EL (cell line): ENCODE measurements at regions not wholly inside any gene's neighbourhood (a gene's known extent, or its start where the extent isn't known, plus 50 kb on each side); places are given as distances from the start of the nearest gene placed in this dataset.

Experiments used
- DNase-seq: peaks from one replicate; pipeline ENCODE4 v3.0.0-alpha.2; 2016

DNA sequence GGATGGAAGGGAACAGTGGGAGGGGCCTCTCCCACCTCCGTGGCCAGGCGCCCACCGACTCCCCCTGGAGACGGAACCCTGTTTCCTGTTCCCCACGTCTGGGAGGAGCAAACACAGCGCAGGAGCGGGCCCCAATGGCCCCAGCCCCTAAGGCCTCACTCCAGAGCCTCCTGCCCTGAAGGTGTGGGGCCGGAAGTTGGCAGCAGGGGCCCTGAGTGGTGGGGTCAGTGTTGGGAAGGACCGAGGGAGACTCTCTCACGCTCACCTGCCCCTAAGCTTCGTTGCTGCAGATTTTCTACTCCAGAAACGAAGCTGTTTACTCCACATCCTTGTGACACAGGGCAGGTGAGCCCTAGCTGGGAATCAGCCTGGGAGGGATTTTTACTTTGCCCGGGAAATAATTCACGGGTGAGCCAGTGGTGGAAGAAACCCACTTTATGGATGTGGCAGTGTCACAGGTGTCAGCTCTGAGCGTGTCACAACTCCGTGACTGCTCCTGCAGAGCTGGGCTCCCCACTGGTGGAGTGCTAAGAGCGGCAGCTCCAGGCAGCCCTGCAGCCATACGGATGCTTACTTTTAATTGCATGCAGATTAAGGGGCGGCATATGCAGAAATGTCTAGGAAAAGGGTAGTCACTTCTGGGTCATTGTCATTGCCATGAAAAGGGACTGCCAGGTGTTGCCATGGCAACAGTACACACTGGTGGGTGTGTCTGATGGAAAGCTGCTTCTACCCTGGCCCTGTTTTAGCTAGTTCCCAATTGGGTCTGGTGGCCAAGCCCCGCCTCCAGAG is 77.5 kb upstream of the OLFM1 start:
- DNase-seq, result no peak

DNA sequence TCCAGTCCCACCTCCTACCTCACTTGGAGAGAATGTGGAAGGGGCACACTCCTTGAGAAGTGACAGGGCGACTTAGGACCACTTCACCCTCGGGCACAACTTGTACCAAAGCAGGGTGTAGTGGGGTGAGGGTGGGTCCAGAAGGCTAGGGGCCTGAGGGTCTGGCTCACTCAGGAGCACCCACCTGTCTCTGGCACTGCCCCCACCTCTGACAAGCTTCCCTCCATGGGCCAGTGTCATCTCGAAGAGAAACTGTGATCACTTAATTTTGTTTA is 76.9 kb upstream of the OLFM1 start:
- no peak for DNase-seq

DNA sequence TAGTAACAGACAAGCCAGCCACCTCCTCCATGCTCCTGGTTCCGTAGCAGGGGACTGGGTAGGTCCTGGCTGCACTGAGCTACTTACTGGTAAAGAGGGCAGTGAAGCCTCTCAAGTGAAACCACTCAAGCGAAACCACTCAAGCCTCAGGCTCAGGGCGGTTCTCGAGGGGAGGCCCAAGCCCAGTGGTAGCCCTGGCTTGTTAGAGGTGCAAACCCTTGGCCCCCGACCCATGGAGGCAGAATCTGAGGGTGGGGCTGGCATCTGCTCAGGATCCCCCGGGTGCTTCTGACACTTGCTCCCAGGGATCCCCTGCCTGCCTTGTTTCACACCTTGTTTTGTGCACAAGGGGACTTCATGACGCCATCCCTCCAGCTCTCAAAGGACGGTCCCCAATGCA is 76.5 kb upstream of the OLFM1 start:
- DNase-seq, result no peak

DNA sequence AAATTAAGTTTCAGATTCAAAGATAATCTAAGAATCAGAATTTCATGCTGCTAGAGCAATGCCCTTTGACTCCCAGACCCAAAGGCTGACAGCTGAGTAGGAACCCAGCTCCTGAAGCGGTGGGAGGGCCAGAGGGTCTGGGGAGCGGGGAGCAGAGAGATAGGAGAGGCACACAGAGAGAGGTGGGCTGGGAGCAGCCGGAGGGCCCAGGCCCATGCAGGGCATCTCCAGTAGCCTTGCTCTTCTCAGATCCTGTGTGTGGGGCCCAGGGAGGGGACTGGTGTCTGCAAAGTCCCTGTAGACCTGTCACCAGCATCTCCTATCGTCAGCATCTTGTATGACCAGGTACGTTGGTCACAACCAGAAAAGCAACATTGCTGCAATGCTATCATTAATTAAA is 75.3 kb upstream of the OLFM1 start:
- DNase-seq, result no peak

DNA sequence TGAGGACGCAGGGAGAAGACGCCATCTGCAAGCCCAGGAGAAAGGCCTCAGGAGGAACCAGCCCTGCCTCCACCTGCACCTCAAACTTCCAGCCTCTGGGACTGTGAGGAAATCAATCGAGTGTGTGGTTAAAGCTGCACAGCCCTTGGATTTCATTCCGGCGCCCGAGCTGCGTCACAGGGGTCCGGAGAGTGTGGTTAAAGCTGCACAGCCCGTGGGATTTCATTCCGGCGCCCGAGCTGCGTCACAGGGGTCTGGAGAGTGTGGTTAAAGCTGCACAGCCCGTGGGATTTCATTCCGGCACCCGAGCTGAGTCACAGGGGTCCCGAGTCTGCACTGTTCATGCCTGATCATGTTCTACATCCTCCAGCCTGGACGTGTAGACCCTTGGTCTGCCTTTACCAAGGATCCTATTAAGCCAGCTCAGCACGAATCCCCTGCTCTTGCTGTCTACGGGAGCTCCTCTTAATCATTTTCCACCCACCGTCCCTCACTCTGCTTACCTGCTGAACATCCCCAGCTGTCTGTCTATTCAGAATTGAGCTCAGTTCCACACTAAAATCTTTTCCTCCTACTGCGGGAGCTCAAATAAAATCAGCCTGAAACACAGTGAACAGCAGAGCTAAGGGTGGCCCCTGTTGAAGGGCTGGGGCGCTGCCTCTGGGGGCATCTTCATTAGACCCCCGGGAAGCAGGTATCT is 73.0 kb upstream of the OLFM1 start:
- DNase-seq, result no peak

DNA sequence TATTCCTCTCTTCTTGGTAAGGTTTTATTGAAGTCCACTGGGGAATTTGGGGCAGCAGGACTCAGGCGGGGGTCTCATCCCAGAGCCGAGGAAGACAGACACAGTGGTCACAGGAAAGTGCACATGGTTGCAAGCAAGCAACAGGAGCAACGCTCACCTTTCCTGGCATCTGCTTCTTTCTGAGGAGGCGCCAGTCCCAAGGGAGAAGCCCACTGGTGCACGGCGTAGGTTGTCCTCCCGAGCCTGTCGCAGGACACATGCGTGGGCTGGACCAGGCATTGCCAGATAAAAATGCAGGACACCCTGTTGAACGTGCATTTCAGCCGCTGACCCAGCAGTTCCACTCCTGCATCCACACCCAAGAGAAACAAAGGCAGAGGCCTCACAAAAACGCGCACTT is 72.4 kb upstream of the OLFM1 start:
- no peak for DNase-seq

DNA sequence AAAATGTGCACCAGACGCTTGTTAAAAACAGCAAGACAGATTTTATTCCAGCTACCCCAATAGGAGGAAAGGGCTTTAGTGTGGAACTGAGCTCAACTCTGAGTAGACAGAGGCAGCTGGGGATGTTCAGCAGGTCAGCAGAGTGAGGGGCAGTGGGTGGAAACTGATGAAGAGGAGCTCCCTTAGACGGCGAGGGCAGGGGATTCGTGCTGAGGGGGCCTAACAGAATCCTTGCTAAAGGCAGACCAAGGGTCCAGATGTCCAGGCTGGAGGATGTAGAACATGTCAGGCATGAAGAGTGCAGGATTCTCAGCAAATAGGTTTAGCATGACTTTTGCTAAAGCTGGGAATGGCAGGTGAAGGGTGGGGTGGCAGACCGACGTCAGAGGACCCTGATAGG is 71.9 kb upstream of the OLFM1 start:
- no peak for DNase-seq

DNA sequence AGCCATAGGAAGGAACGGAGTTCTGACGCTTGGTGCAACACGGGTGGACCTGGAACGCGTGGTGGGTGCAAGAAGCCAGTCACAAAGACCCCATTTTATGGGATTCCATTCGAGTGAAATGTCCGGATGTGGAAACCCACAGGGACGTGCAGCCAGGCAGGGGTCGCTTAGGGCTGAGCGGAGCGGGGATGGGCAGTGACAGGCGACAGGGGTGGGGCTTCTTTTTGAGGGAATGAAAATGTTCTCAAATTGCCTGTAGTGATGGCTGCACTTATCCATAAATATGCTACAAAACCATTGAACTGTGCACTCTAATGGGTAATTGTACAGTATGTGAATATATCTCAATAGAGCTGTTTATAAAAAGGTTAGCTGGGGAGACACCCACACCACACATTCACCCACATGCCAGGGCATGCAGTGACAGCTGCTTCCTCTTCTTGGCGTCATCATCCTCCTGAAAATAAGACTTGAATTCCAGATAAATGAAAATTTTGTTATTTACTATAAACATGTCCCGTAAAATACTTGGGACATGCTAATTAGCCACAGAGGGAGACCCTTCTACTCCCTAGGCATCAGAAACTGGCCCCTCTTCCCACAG is 71.3 kb upstream of the OLFM1 start:
- no peak for DNase-seq

DNA sequence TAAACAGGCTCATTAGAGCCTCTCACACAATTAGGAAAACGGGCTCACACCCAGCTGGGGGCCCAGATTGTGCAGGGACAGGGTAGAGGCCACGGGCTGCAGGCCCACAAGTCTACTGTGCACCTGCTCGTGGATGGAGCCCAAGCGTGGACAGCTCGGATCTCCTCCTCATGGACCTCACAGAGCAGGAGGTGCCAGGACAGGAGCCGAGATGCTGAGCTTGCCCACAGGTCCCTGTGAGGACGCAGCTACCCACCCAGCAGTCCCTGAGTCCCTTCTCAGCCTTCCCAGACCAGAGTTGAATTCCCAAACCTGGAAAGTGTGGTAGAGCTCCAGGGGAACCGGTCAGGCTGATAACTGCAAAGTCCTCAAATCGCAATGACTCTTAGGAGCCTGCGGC is 70.6 kb upstream of the OLFM1 start:
- DNase-seq, result no peak

DNA sequence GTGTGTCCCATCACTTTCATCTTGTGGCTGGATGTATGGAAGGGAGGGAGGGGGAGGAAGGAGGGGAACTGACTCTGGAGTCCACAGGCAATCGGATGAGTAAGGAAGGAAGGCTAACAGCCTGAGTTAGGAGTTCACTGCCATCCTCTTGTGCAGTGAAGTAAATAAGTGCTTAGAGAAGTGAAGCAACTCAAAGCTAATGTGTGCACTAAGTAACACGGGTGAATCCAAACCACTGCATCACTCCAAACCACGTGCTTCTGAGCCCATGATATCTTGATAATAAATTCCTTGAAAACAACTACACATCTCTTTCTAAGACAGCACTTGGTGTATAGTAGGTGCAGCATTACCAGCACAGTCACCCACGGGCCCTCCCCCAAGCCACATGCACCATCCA is 69.6 kb upstream of the OLFM1 start:
- no peak for DNase-seq

DNA sequence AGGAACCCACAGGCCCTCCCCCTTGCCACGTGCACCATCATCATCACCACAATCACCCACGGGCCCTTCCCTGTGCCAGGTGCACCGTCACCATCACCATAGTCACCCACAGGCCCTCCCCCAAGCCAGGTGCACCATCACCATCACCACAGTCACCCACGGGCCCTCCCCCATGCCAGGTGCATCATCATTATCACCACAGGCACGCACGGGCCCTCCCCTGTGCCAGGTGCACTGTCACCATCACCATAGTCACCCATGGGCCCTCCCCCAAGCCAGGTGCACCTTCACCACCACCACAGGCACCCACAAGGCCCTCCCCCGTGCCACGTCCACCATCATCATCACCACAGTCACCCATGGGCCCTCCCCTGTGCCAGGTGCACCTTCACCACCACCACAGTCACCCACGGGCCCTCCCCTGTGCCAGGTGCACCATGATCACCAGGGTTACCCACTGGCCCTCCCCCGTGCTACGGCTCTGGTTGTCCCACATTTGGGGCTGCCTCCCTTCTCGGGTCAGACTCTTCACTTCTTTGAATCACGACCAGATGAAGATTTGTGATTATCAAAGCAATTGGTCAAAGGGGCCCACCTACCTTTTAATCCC is 69.1 kb upstream of the OLFM1 start:
- no peak for DNase-seq

DNA sequence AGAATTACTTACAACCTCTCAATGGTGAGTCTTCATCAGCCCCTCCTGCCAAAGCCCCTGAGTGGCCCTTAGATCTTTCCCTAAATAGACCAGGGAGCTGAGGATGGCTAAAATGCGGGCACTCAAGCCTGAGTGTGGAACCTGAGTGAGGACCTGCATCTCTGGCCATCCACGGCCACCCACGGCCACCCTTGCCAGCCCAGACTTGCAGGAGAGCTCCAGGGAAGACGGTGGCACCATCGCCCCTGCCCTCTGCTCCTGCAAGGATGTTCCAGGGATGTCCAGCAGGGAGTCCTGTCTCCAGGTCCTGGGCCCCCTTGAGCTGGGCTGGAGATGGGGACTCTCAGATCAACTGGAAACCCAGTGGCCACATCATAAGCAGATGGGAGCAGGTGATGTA is 68.2 kb upstream of the OLFM1 start:
- DNase-seq, result no peak

DNA sequence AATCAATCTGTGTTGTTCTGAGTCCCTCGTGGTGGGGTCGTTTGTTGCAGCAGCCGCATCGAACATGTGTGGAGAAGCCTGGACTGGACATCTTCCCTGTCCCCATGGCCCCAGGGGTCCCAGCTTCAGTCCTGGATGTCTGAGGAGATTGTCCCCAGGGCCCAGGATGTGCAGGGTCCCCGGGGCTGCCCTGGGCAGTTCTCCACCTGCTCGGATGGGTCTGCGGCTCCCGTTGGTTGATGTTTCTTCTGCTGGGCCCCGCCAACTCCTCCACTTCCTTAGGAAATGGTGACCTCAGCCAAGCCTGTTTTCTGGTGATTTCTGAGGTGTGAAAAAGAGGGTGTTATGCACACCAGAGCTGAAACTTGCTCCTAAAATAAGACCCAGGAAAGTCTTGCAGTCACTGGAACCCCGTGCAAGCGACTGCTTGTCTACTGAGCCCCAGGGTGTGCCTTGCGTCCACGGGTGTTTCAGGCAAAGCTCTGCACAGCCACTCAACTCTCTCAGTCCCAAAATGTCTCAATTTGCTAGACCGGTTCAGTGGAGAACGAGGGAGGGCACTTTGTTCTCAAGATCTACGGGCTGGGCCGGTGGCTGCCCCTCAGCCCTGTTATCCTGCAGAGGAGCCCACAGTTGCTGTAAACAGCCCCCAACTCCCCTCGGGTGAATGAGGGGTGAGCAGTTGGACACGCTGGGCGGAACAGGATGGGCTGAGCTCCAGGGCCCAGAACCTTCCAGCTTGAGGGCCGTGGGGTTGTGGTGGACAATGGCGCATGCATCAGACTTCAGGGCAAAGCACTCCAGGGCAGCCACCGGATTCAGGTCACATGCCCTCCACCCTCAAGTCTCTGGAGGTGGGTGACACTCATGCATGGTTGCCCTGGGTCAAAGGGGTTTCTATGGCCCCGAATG is 66.7 kb upstream of the OLFM1 start:
- DNase-seq, result no peak

DNA sequence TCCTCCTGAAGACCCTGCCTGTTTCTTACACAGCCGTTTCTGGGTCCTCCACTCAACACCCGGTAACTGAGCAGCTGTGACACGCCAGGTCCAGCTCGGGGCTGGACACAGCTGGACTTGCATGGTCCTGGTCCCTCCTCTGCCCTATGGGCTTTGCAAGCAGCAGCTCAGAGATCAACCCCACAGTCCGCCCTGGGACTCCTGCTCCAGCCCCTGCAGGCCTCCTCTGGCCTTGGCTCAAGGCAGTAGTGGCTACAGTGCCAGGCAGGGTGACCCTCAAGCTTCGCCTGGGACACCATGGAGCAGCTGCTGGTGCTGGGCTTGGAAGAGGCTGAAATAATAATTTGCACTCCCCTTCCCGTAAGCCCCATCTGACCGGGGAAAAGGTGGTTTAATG is 66.1 kb upstream of the OLFM1 start:
- no peak for DNase-seq

DNA sequence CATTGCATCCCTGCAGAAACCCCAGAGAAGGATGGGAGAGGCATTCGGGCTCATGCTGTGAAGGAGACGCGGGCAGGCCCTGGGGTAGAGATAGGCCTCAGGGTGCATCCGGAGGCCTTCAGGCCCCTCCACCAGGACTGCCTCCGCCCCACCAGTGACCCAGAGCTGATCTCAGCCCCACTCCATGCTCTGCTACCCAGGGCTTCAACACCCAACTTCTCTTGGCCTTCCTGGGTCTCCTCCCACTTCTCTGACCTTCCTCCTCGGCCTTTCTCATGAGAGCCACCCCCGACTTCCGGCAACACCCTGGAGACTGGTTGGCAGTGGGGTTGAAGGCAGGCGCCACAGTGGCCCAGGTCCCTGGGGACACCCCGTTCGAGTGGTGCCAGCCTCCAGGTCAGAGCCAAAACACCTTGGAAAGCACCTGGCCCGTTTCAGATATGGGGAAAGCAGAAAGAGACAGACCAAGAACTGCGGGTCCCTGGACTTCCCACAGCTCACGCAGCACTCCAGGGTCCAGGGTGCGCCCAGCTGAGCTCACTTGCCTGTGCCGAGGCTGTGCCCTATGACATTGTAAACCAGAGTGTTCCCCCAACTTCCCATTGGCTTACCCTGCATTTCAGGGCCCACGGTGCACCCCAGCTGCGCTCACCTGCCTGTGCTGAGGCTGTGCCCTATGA is 65.1 kb upstream of the OLFM1 start:
- DNase-seq, result no peak

DNA sequence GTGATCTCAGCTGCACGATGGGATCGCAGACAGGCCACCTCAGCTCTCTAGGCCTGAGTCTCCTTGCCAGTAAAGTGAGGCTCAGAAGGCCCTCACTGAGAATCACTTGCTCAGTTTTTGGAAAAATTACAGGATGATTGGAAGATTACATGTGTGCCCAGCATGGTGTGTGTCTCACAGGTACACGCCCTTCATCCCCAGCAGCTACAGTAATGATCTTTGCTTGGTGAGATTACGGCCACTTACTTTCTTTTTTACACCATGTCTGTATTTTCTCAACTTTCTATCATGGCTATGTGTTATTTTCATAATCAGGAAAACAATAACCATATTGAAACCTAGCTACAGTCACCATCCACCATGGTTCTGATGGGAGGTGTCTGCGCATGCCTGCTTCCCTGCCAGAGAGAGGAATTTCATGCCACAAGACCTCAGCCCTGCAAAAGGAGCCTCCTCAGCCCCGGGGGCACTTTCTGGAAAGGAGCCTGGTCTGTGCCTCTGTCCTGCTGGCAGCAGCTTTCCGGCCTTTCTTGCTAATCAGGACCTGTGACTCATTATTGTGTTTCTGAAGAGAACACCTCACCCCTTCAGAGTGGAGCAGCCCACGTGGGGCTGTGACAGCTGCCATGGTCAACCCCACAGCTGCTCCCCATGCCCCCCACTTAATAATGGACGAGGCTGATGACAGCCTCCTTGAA is 64.2 kb upstream of the OLFM1 start:
- DNase-seq, result peak; percentile 56

DNA sequence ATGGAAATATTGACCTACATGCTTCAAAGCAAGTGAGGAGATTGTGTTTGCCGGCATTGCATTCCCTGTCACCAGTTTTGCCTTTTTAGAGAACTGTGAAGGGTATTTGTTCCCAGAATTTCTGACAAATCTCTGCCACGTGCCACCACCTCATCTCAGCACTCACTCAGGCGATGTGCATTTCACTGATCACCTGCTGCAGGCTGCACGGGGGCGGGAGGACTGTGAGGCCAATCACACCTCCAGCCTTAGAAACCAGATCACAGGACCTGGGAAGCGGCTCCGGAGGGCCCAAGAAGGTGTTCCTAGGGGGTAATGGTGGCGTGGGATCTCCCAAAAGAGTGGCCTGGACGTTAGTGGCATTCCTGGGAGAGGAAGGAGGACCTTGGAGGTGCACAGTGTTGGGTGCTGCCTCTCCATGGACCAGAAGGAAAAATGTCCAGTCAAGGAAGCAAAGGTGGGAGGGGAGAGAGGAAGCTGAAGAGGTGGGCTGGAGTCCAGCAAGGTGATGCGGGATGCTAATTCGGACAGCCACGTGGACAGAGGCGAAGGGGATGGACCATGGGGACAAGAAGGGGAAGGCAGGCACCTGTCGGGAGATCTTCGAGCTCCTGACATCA is 63.6 kb upstream of the OLFM1 start:
- no peak for DNase-seq

DNA sequence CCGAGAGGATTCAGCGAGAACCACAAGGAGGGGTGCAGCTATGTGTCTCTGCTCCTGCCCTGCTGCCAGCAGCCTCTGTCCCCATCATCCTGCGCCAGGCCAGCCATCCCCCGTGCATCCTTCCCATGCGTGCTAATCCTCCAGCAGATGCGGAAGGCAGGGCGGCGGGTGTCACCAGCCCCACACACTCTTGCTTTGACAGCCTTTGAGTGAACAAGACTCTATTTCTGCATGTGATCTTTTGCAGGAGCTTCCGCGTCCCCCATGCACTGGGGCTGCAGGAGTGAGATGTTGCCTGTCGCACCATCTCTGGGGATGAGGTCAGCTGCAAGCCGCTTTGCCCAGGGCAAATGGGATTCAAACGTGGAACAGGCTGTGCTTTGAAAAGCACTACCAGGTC is 58.0 kb upstream of the OLFM1 start:
- DNase-seq, result no peak

DNA sequence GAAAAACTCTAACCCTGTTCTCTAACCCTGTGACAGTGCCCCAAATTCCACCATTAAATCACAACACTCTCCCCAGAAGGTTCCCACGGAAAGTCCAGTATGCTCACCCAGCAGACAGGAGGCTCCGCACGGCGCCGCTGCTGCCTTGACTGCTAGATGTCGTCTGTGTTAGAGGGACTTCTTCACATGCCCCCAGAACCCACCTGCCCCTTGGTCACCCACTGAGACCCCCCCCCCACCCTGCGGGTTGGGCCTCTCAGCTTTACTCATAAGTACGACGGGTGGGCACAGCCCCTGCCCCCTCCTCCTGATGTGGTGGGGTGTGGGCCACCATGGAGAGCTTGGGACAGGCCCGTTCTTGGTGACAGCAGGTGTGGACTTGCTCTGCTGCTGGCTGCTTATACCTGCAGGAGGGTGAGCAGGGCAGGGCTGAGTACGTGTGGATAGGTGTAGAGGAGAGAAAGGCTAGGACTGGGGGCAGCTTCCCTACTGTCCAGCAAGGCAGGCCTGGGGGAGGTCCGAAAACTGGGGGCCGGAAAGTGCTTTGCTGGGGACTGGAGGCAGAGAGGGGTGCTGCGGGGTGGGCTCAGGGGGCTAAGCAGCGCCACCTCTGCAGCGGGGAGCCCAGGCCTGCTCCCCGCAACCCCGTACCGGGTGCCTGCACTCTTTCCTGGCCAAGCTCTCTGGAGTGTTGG is 57.5 kb upstream of the OLFM1 start:
- no peak for DNase-seq

DNA sequence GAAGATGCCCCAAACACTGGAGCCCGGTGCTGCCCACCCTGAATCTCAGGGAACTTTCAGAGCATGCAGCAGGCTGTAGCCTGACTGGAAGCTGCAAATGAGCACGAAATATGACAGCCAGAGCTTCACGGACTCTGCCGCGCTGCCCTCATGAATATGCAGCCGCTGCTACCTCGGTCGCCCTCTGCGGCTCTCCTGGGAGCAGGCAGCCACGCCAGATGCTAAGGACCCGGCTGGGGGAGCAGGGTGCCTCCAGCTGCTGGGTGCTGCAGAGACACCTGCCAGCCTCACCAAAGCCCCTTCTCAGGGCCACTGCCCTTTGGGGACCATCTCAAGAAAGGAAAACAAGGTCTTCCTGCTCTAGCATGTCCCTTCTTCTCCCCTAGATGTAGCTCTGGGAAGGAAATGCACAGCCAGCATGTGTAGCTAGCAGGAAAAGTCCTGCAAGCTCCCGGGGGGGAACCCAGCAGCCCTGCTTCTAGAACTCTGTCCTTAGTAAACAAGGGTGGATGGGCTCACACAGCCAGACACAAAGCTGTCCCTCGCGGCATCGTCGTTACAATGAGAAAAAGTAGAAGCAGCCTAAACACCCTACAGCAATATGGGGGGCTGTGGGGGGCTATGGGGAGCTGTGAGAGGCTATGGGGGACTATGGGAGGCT is 56.8 kb upstream of the OLFM1 start:
- DNase-seq, result no peak
